WTC11 (cell line): ENCODE measurements at regions not wholly inside any gene's neighbourhood (a gene's known extent, or its start where the extent isn't known, plus 50 kb on each side); places are given as distances from the start of the nearest gene placed in this dataset.

Experiments
- ATAC-seq: fragments of 200-7000 bp; cut with Tn5 transposase; 2 replicates; pipeline ENCODE4 v1.10.0; 2021; ENCODE audit warnings: mild to moderate bottlenecking, moderate library complexity
- CTCF ChIA-PET: fragments of 300-600 bp; sonication (Branson Sonifier 250); formaldehyde crosslinking; loops from one replicate; lab custom pipeline; 2021; ENCODE audit warnings: antibody characterized with exemption; lab: Charles Lee
- POLR2A ChIA-PET: fragments of 350-600 bp; sonication (Branson Sonifier 250); formaldehyde crosslinking; loops from one replicate; lab custom pipeline; 2021; ENCODE audit warnings: antibody characterized with exemption; lab: Charles Lee
- DNase-seq: peaks from one replicate; pipeline ENCODE4 v3.0.0; 2021; ENCODE audit warnings: low spot score
- H3K27ac Mint-ChIP-seq: 2 replicates; pipeline ENCODE4 v1.8.0; 2021; ENCODE audit warnings: mixed read lengths
- H3K27me3 Mint-ChIP-seq: 2 replicates; pipeline ENCODE4 v1.8.0; 2021; ENCODE audit warnings: low read depth, mild to moderate bottlenecking, moderate library complexity, mixed read lengths
- H3K36me3 Mint-ChIP-seq: 2 replicates; pipeline ENCODE4 v1.8.0; 2021; ENCODE audit warnings: mixed read lengths
- H3K4me1 Mint-ChIP-seq: 2 replicates; pipeline ENCODE4 v1.8.0; 2022; ENCODE audit warnings: mixed read lengths
- H3K4me3 Mint-ChIP-seq: 2 replicates; pipeline ENCODE4 v1.8.0; 2021; ENCODE audit warnings: mild to moderate bottlenecking, moderate library complexity, mixed read lengths
- H3K9me3 Mint-ChIP-seq: 2 replicates; pipeline ENCODE4 v1.8.0; 2021; ENCODE audit warnings: mixed read lengths
- ELF4 ChIP-seq: sonication (generic); formaldehyde crosslinking; IDR thresholded peaks from 2 replicates; pipeline ENCODE4 v1.8.1; 2022; ENCODE audit warnings: low read depth, mild to moderate bottlenecking, moderate library complexity, missing genetic modification reagents
- ESRRA ChIP-seq: sonication (generic); formaldehyde crosslinking; IDR thresholded peaks from 2 replicates; pipeline ENCODE4 v1.8.1; 2022; ENCODE audit warnings: mild to moderate bottlenecking, missing genetic modification reagents, borderline replicate concordance
- FOXJ3 ChIP-seq: sonication (generic); formaldehyde crosslinking; IDR thresholded peaks from 2 replicates; pipeline ENCODE4 v1.9.0; 2021; ENCODE audit warnings: missing genetic modification reagents, mild to moderate bottlenecking, borderline replicate concordance
- FOXK1 ChIP-seq: sonication (generic); formaldehyde crosslinking; IDR thresholded peaks from 2 replicates; pipeline ENCODE4 v1.8.0; 2022; ENCODE audit warnings: mild to moderate bottlenecking, moderate library complexity, missing genetic modification reagents
- FOXP1 ChIP-seq: sonication (generic); formaldehyde crosslinking; IDR thresholded peaks from 2 replicates; pipeline ENCODE4 v1.8.0; 2022; ENCODE audit warnings: missing genetic modification reagents, mild to moderate bottlenecking, moderate library complexity, borderline replicate concordance
- GTF2I ChIP-seq: fragments of 250-450 bp; sonication (Bioruptor Pico); conservative IDR thresholded peaks from 2 replicates; pipeline ENCODE4 v1.4.0; 2021; ENCODE audit warnings: mild to moderate bottlenecking
- HMGXB4 ChIP-seq: sonication (generic); formaldehyde crosslinking; IDR thresholded peaks from 2 replicates; pipeline ENCODE4 v1.8.1; 2023; ENCODE audit warnings: mild to moderate bottlenecking, moderate library complexity, missing genetic modification reagents
- JUN ChIP-seq: sonication (generic); formaldehyde crosslinking; IDR thresholded peaks from 2 replicates; pipeline ENCODE4 v1.8.0; 2023; ENCODE audit warnings: mild to moderate bottlenecking, missing genetic modification reagents
- NFATC4 ChIP-seq: fragments of 250-450 bp; sonication (Bioruptor Pico); IDR thresholded peaks from 2 replicates; pipeline ENCODE4 v1.9.0; 2021; ENCODE audit warnings: mild to moderate bottlenecking
- RELA ChIP-seq: sonication (generic); formaldehyde crosslinking; IDR thresholded peaks from 2 replicates; pipeline ENCODE4 v1.8.1; 2022; ENCODE audit warnings: missing genetic modification reagents, mild to moderate bottlenecking, borderline replicate concordance
- SMAD4 ChIP-seq: sonication (generic); formaldehyde crosslinking; IDR thresholded peaks from 2 replicates; pipeline ENCODE4 v1.8.0; 2022; ENCODE audit warnings: mild to moderate bottlenecking, missing genetic modification reagents
- TEAD1 ChIP-seq: sonication (generic); formaldehyde crosslinking; IDR thresholded peaks from 2 replicates; pipeline ENCODE4 v1.8.0; 2022; ENCODE audit warnings: mild to moderate bottlenecking, missing genetic modification reagents
- ZMAT4 ChIP-seq: fragments of 250-450 bp; sonication (Bioruptor Pico); IDR thresholded peaks from 2 replicates; pipeline ENCODE4 v1.9.0; 2021; ENCODE audit warnings: mild to moderate bottlenecking
- ZNF138 ChIP-seq: sonication (generic); formaldehyde crosslinking; conservative IDR thresholded peaks from 2 replicates; pipeline ENCODE4 v1.8.1; 2022; ENCODE audit warnings: mild to moderate bottlenecking, moderate library complexity, missing genetic modification reagents
- ZNF416 ChIP-seq: fragments of 250-450 bp; sonication (Bioruptor Pico); IDR thresholded peaks from 2 replicates; pipeline ENCODE4 v1.9.0; 2021; ENCODE audit warnings: mild to moderate bottlenecking, inconsistent platforms
- ZNF512 ChIP-seq: sonication (generic); formaldehyde crosslinking; IDR thresholded peaks from 2 replicates; pipeline ENCODE4 v1.8.1; 2022; ENCODE audit warnings: missing genetic modification reagents, borderline replicate concordance
- TF ChIP-seq, protein P1 (sequence below): fragments of 250-450 bp; sonication (Bioruptor Pico); conservative IDR thresholded peaks from 2 replicates; pipeline ENCODE4 v1.9.0; 2021; ENCODE audit warnings: mild to moderate bottlenecking
- TF ChIP-seq, protein P2 (sequence below): fragments of 250-450 bp; sonication (Bioruptor Pico); IDR thresholded peaks from 2 replicates; pipeline ENCODE4 v2.1.2; 2022; ENCODE audit warnings: mild to moderate bottlenecking, moderate library complexity
- TF ChIP-seq, protein P3 (sequence below): sonication (generic); formaldehyde crosslinking; IDR thresholded peaks from 2 replicates; pipeline ENCODE4 v1.8.0; 2023; ENCODE audit warnings: mild to moderate bottlenecking, missing genetic modification reagents
- TF ChIP-seq, protein P4 (sequence below): sonication (generic); formaldehyde crosslinking; IDR thresholded peaks from 2 replicates; pipeline ENCODE4 v1.8.0; 2022; ENCODE audit warnings: missing genetic modification reagents

DNA sequence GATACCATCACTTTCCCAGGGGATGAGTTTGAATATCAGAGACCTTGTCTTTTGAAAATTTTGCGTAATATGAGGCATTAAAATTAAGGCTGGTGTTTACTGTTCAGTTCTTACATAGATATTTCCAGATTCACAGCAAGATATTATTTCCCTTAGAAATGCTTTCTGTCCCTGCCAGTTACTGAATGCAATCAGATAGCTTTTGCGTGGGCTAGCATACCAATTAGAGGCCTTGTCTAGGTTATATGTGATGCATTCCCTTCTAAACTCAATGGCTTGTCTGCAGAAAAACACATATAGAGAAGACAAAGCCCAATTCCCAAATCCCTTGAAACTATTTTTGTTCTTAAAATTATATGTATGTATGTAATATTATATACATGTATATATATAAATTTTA, 167.8 kb downstream of the RMST start:
- no peaks in the 10 kb centered on the region for H3K27me3 Mint-ChIP-seq
- ChIA-PET CTCF (no interaction called here), POLR2A (no interaction called here)

GRCh38 chr12:97630875-97631274, 168.3 kb downstream of the RMST start:
- Mint-ChIP-seq H3K4me3 (no peak overlapping the region), H3K27me3 (no peaks in the 10 kb centered on the region), H3K9me3 (peaks cover 5% of the 10 kb centered on the region), H3K4me1 (no peaks in the 10 kb centered on the region)
- ATAC-seq: no peak
- no peak for TF ChIP-seq FOXJ3
- no peak for TF ChIP-seq SMAD4 (CRISPR knock-in tag)
- TF ChIP-seq GTF2I (CRISPR knock-in tag): no peak
- no peak for TF ChIP-seq FOXP1 (CRISPR knock-in tag)
- no peak for TF ChIP-seq JUN
- TF ChIP-seq ESRRA: no peak
- TF ChIP-seq ELF4 (CRISPR knock-in tag): no peak
- no peak for TF ChIP-seq ZNF416 (CRISPR knock-in tag)
- no peak for TF ChIP-seq ZNF138 (CRISPR knock-in tag)
- no peak for TF ChIP-seq TEAD1
- TF ChIP-seq, protein P1, sequence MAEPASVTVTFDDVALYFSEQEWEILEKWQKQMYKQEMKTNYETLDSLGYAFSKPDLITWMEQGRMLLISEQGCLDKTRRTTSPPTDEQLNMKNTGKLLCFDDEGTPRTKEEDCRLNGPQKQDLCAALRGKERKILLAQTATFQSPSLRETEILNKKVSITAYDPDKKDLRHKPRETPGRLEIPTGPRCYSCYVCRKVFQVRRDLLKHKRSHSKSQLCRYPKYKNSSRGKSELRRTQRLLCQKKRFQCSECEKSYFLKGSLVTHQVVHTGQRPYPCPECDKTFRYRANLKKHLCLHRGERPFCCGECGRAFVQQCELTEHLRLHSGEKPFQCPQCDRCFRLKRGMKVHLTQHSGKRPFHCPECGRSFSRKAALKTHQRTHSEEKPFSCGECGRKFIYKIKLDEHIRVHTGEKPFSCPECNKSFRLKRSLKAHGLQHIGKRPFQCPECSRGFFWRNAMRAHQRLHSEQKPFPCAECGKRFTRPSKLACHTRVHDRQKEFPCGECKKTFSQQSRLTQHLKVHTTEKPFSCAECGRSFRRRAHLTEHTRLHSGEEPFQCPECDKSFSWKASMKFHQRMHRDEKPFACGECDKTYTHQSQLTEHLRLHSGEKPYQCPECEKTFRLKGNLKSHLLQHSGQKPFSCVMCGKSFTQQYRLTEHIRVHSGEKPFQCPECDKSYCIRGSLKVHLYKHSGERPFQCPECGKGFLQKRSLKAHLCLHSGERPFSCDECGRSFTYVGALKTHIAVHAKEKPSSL (CRISPR knock-in tag): no peak
- no peak for TF ChIP-seq ZMAT4 (CRISPR knock-in tag)
- no peak for TF ChIP-seq NFATC4 (CRISPR knock-in tag)
- TF ChIP-seq, protein P2, sequence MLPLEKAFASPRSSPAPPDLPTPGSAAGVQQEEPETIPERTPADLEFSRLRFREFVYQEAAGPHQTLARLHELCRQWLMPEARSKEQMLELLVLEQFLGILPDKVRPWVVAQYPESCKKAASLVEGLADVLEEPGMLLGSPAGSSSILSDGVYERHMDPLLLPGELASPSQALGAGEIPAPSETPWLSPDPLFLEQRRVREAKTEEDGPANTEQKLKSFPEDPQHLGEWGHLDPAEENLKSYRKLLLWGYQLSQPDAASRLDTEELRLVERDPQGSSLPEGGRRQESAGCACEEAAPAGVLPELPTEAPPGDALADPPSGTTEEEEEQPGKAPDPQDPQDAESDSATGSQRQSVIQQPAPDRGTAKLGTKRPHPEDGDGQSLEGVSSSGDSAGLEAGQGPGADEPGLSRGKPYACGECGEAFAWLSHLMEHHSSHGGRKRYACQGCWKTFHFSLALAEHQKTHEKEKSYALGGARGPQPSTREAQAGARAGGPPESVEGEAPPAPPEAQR (CRISPR knock-in tag): no peak
- no peak for TF ChIP-seq RELA (CRISPR knock-in tag)
- TF ChIP-seq, protein P3, sequence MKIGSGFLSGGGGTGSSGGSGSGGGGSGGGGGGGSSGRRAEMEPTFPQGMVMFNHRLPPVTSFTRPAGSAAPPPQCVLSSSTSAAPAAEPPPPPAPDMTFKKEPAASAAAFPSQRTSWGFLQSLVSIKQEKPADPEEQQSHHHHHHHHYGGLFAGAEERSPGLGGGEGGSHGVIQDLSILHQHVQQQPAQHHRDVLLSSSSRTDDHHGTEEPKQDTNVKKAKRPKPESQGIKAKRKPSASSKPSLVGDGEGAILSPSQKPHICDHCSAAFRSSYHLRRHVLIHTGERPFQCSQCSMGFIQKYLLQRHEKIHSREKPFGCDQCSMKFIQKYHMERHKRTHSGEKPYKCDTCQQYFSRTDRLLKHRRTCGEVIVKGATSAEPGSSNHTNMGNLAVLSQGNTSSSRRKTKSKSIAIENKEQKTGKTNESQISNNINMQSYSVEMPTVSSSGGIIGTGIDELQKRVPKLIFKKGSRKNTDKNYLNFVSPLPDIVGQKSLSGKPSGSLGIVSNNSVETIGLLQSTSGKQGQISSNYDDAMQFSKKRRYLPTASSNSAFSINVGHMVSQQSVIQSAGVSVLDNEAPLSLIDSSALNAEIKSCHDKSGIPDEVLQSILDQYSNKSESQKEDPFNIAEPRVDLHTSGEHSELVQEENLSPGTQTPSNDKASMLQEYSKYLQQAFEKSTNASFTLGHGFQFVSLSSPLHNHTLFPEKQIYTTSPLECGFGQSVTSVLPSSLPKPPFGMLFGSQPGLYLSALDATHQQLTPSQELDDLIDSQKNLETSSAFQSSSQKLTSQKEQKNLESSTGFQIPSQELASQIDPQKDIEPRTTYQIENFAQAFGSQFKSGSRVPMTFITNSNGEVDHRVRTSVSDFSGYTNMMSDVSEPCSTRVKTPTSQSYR (CRISPR knock-in tag): no peak
- no peak for TF ChIP-seq HMGXB4 (CRISPR knock-in tag)
- TF ChIP-seq ZNF512 (CRISPR knock-in tag): no peak
- TF ChIP-seq FOXK1 (CRISPR knock-in tag): no peak
- TF ChIP-seq, all 79 proteins: peak for 0
- Mint-ChIP-seq H3K36me3 (no peaks in the 10 kb centered on the region), H3K27ac (no peak overlapping the region)
- DNase-seq: no peak
- ChIA-PET CTCF (no interaction called here), POLR2A (no interaction called here)

More for the DNA sequence above, 167.8 kb downstream of the RMST start:
- Mint-ChIP-seq H3K36me3 (no peaks in the 10 kb centered on the region), H3K27ac (no peak overlapping the region), H3K4me3 (no peak overlapping the region), H3K4me1 (no peaks in the 10 kb centered on the region), H3K9me3 (peaks cover 2% of the 10 kb centered on the region)
- DNase-seq (no peak), ATAC-seq (no peak)
- TF ChIP-seq, protein P4, sequence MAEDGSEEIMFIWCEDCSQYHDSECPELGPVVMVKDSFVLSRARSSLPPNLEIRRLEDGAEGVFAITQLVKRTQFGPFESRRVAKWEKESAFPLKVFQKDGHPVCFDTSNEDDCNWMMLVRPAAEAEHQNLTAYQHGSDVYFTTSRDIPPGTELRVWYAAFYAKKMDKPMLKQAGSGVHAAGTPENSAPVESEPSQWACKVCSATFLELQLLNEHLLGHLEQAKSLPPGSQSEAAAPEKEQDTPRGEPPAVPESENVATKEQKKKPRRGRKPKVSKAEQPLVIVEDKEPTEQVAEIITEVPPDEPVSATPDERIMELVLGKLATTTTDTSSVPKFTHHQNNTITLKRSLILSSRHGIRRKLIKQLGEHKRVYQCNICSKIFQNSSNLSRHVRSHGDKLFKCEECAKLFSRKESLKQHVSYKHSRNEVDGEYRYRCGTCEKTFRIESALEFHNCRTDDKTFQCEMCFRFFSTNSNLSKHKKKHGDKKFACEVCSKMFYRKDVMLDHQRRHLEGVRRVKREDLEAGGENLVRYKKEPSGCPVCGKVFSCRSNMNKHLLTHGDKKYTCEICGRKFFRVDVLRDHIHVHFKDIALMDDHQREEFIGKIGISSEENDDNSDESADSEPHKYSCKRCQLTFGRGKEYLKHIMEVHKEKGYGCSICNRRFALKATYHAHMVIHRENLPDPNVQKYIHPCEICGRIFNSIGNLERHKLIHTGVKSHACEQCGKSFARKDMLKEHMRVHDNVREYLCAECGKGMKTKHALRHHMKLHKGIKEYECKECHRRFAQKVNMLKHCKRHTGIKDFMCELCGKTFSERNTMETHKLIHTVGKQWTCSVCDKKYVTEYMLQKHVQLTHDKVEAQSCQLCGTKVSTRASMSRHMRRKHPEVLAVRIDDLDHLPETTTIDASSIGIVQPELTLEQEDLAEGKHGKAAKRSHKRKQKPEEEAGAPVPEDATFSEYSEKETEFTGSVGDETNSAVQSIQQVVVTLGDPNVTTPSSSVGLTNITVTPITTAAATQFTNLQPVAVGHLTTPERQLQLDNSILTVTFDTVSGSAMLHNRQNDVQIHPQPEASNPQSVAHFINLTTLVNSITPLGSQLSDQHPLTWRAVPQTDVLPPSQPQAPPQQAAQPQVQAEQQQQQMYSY (CRISPR knock-in tag): no peak
